H1 (cell line): ENCODE measurements at regions not wholly inside any gene's neighbourhood (a gene's known extent, or its start where the extent isn't known, plus 50 kb on each side); places are given as distances from the start of the nearest gene placed in this dataset.

Experiments
- EP300 ChIP-seq, 2 experiments: IDR thresholded peaks; 1 replicate in 1 of 2; 2 replicates in 1 of 2; pipeline ENCODE4 v1.6.1; 2011 to 2012; ENCODE audit warnings: low read depth in 2 of 2, low read length in 2 of 2, mild to moderate bottlenecking in 2 of 2, borderline replicate concordance in 1 of 2, inconsistent platforms in 1 of 2, moderate library complexity in 1 of 2
- GTF2F1 ChIP-seq: IDR thresholded peaks from 2 replicates; pipeline ENCODE4 v1.6.1; 2012; ENCODE audit warnings: low read depth, low read length, improper control_type of control experiment, borderline replicate concordance
- MAFK ChIP-seq: IDR thresholded peaks from 2 replicates; pipeline ENCODE4 v1.6.1; 2012; ENCODE audit warnings: low read depth, mild to moderate bottlenecking, improper control_type of control experiment, low read length
- POLR2AphosphoS5 ChIP-seq: IDR thresholded peaks from 2 replicates; pipeline ENCODE4 v1.6.1; 2011; ENCODE audit warnings: low read depth, low read length
- RAD21 ChIP-seq, 2 experiments: IDR thresholded peaks in 1 of 2; conservative IDR thresholded peaks in 1 of 2; 2 replicates each; pipeline ENCODE4 v1.6.1; 2011; ENCODE audit warnings: low read depth in 2 of 2, low read length in 2 of 2, improper control_type of control experiment in 1 of 2, inconsistent platforms in 1 of 2, mild to moderate bottlenecking in 1 of 2, moderate library complexity in 1 of 2
- SP1 ChIP-seq: IDR thresholded peaks from 2 replicates; pipeline ENCODE4 v1.6.1; 2011; ENCODE audit warnings: low read depth, low read length
- SP2 ChIP-seq: IDR thresholded peaks from 2 replicates; pipeline ENCODE4 v1.6.1; 2012; ENCODE audit warnings: mild to moderate bottlenecking, low read length, inconsistent platforms
- TF ChIP-seq, protein P1 (sequence below), 3 experiments: IDR thresholded peaks; 1 replicate in 2 of 3; 2 replicates in 1 of 3; pipeline versions ENCODE4 v1.5.1 to v1.6.1; 2011; ENCODE audit warnings: low read length in 3 of 3, mild to moderate bottlenecking in 3 of 3, inconsistent platforms in 2 of 3, low read depth in 1 of 3, moderate library complexity in 1 of 3; ENCODE audit not compliant: insufficient read depth in 1 of 3; ENCODE audit errors: control extremely low read depth in 1 of 3
- TF ChIP-seq, protein P2 (sequence below): IDR thresholded peaks from 2 replicates; pipeline ENCODE4 v1.6.1; 2012; ENCODE audit warnings: inconsistent platforms

DNA sequence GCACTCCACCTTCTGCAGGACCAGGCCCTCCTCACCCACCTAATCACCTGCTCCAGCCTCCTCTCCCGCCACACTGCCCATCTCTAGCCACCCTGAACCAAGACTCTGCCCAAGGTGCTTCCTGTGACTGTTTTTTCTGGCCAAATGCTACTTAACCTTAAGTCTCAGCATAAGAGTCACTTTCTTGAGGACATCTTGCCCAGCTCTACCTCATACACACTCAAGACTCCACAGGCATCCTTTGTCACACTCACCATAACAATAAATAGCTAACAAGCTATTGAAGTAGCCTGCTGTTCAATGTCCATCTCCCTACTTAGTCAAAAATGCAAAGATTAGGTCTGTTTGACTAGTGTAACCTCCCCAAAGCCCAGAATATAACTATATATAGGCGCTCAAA, 455.4 kb upstream of the NFE2L3 start:
- no peak for TF ChIP-seq MAFK
- TF ChIP-seq EP300 (IDR thresholded peaks at IDR 0.05; ENCODE audit: borderline replicate concordance in 1 of 2, low read depth in 2 of 2, low read length in 2 of 2), result no peak
- no peak for TF ChIP-seq GTF2F1
- TF ChIP-seq, protein P1, sequence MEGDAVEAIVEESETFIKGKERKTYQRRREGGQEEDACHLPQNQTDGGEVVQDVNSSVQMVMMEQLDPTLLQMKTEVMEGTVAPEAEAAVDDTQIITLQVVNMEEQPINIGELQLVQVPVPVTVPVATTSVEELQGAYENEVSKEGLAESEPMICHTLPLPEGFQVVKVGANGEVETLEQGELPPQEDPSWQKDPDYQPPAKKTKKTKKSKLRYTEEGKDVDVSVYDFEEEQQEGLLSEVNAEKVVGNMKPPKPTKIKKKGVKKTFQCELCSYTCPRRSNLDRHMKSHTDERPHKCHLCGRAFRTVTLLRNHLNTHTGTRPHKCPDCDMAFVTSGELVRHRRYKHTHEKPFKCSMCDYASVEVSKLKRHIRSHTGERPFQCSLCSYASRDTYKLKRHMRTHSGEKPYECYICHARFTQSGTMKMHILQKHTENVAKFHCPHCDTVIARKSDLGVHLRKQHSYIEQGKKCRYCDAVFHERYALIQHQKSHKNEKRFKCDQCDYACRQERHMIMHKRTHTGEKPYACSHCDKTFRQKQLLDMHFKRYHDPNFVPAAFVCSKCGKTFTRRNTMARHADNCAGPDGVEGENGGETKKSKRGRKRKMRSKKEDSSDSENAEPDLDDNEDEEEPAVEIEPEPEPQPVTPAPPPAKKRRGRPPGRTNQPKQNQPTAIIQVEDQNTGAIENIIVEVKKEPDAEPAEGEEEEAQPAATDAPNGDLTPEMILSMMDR (IDR thresholded peaks at IDR 0.05; ENCODE audit: control extremely low read depth in 1 of 3, insufficient read depth in 1 of 3, low read depth in 1 of 3, low read length in 3 of 3), result no peak
- no peak for TF ChIP-seq SP1
- TF ChIP-seq, protein P2, sequence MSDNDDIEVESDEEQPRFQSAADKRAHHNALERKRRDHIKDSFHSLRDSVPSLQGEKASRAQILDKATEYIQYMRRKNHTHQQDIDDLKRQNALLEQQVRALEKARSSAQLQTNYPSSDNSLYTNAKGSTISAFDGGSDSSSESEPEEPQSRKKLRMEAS, result no peak
- no peak for TF ChIP-seq POLR2AphosphoS5
- no peak for TF ChIP-seq SP2
- TF ChIP-seq RAD21 (IDR thresholded peaks at IDR 0.05 in 1 of 2, conservative IDR thresholded peaks at IDR 0.05 in 1 of 2; ENCODE audit: low read depth in 2 of 2, low read length in 2 of 2), result no peak
